ENCODE measurements at regions not wholly inside any gene's neighbourhood (a gene's known extent, or its start where the extent isn't known, plus 50 kb on each side); places are given as distances from the start of the nearest gene placed in this dataset.

DNA sequence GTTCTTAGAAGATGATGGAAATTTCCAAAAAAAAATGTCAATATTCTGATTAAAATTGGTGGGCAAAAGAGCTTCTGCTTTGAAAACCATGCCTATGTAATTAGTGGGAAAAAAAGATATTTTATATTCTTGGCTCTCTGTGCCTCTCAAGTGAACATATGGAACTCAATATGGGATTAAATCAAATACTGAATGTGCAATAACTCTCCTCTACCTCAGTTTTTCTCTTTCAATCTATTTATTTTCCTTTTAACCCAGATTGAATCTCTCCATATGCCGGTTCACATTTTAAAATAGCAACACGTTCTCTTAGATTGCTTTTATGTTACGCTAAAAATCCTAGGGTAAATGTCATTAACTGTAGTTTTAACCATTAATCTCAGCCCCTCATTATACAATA, 224.2 kb upstream of the PABPC4L start:
- TF ChIP-seq, protein P1, sequence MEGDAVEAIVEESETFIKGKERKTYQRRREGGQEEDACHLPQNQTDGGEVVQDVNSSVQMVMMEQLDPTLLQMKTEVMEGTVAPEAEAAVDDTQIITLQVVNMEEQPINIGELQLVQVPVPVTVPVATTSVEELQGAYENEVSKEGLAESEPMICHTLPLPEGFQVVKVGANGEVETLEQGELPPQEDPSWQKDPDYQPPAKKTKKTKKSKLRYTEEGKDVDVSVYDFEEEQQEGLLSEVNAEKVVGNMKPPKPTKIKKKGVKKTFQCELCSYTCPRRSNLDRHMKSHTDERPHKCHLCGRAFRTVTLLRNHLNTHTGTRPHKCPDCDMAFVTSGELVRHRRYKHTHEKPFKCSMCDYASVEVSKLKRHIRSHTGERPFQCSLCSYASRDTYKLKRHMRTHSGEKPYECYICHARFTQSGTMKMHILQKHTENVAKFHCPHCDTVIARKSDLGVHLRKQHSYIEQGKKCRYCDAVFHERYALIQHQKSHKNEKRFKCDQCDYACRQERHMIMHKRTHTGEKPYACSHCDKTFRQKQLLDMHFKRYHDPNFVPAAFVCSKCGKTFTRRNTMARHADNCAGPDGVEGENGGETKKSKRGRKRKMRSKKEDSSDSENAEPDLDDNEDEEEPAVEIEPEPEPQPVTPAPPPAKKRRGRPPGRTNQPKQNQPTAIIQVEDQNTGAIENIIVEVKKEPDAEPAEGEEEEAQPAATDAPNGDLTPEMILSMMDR (IDR thresholded peaks at IDR 0.05; ENCODE audit: insufficient read depth, low read depth, low read length): no peak
- TF ChIP-seq EZH2 (IDR thresholded peaks at IDR 0.05; ENCODE audit: insufficient read depth, low read length): no peak

All from astrocyte (in vitro differentiated cells and primary cell).